ENCODE measurements at regions not wholly inside any gene's neighbourhood (a gene's known extent, or its start where the extent isn't known, plus 50 kb on each side); places are given as distances from the start of the nearest gene placed in this dataset.

DNA sequence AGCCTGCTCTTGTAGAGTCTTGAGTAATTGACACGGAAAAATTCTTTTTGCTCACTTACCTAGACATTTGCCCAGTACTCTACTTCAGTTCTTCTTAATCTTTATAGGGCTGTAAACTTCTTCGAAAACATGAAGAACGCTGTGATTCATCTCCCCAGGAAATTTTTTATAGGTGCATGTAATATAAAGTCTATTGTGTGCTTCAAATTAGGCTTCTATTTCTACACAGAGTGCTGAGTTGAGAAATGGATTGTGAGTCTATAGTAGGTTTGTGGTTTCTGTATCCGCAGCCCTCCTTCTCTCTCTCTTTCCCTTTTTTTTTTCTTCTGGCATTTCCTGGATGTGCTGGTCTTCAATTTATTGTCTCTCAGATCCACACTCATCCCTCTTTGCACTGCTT is 183.3 kb upstream of the DCBLD2 start:
- Histone ChIP-seq H3K9ac (ENCODE audit: low read length) (no peak overlapping the region), H3K36me3 (ENCODE audit: insufficient read depth, low read length) (no peaks in the 10 kb centered on the region), H3K9me3 (ENCODE audit: low read length) (no peaks in the 10 kb centered on the region), H3K27me3 (ENCODE audit: control insufficient read depth in 1 of 2, insufficient read depth in 2 of 2, low read length in 2 of 2) (no peaks in the 10 kb centered on the region), H3K27ac (ENCODE audit: low read depth, low read length) (no peak overlapping the region), H3K4me1 (ENCODE audit: insufficient read depth, low read length) (no peaks in the 10 kb centered on the region), H3K4me3 (ENCODE audit: low read depth in 1 of 2, low read length in 2 of 2) (no peak overlapping the region)

DNA sequence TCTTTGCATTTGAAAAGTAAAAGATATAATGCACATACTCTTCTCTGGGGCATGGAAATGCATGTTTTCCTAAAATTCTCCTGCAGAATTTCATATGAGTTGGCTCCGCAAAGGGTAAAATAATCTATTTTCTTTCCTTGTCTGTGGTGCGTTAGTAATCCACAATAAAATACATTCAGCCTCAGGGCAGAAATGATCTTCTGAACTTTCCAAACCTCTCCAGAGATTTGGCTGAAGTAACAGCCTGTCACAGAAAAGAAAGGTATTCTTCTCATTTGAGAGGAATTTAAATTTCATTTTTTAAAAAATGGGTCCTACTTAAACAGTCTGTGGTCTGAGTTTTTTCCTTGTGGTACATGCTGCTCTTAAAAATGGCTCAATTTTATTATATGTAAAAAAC is 182.7 kb upstream of the DCBLD2 start:
- Histone ChIP-seq H3K4me3 (ENCODE audit: low read depth in 1 of 2, low read length in 2 of 2) (no peak overlapping the region), H3K4me1 (ENCODE audit: insufficient read depth, low read length) (no peaks in the 10 kb centered on the region), H3K36me3 (ENCODE audit: insufficient read depth, low read length) (no peaks in the 10 kb centered on the region), H3K27me3 (ENCODE audit: control insufficient read depth in 1 of 2, insufficient read depth in 2 of 2, low read length in 2 of 2) (no peaks in the 10 kb centered on the region), H3K9me3 (ENCODE audit: low read length) (no peaks in the 10 kb centered on the region), H3K9ac (ENCODE audit: low read length) (no peak overlapping the region), H3K27ac (ENCODE audit: low read depth, low read length) (no peak overlapping the region)

DNA sequence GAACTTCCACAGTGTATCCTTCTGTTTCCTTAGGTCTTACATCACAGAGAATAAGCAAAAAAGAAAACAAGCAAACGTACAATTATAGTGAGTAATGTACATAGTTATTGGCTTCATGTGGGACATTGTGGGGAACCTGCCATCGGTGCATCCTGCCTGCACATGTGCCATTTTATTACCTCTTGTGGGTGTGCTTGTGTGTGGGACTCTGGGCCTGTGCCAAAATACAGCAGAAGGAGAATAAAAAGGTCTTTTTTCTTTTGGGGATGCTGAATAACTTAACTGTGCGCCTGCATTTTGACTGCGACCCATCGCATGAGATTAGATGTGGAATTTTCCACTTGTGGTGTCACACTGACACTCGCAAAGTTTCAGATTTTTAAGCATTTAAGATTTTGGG is 169.6 kb upstream of the DCBLD2 start:
- H3K36me3 ChIP-seq (ENCODE audit: insufficient read depth, low read length), result no peaks in the 10 kb centered on the region
- no peaks in the 10 kb centered on the region for H3K27me3 ChIP-seq (ENCODE audit: control insufficient read depth in 1 of 2, insufficient read depth in 2 of 2, low read length in 2 of 2)
- H3K9ac ChIP-seq (ENCODE audit: low read length), result no peak overlapping the region
- H3K4me1 ChIP-seq (ENCODE audit: insufficient read depth, low read length), result no peaks in the 10 kb centered on the region
- H3K4me3 ChIP-seq (ENCODE audit: low read depth in 1 of 2, low read length in 2 of 2), result no peak overlapping the region
- no peak overlapping the region for H3K27ac ChIP-seq (ENCODE audit: low read depth, low read length)
- no peaks in the 10 kb centered on the region for H3K9me3 ChIP-seq (ENCODE audit: low read length)

DNA sequence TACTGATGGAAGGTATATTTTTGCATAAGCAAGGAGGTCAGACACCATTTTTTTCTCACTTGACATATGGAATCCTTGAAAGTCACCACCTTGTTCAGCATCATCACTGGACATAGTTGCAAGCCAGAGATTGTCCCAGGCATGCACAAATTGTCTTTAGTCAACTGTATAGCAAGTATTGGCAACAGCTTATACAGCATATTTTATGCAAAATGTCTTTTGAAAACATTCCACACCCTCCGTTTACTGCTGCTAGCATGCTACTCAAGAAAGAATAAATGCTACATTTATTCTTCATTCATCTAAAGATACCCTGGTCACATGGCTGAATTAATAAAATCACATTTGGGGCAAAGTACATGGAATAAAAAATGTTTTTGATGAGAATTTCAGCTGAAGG is 168.5 kb upstream of the DCBLD2 start:
- no peaks in the 10 kb centered on the region for H3K36me3 ChIP-seq (ENCODE audit: insufficient read depth, low read length)
- H3K9ac ChIP-seq (ENCODE audit: low read length), result no peak overlapping the region
- no peaks in the 10 kb centered on the region for H3K27me3 ChIP-seq (ENCODE audit: control insufficient read depth in 1 of 2, insufficient read depth in 2 of 2, low read length in 2 of 2)
- H3K27ac ChIP-seq (ENCODE audit: low read depth, low read length), result no peak overlapping the region
- no peak overlapping the region for H3K4me3 ChIP-seq (ENCODE audit: low read depth in 1 of 2, low read length in 2 of 2)
- H3K4me1 ChIP-seq (ENCODE audit: insufficient read depth, low read length), result no peaks in the 10 kb centered on the region
- H3K9me3 ChIP-seq (ENCODE audit: low read length), result no peaks in the 10 kb centered on the region

DNA sequence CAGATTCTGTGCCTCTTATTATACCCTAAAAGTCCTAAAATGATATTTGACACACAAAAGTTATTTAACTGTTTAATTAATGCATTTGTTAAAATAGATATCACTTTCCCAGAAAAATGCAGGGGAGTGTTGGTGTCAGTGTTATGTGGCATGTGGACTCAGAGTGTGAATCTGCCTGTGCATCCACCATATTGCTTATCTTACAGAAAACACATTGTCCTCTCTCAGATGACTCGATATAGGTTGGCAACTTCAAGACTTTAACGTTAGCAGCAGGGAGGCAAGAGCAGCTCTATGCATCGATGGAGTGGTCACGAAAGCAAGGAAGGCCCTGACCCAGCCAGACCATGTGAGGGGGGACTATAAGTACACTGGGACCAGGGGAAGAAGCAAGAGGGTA is 165.4 kb upstream of the DCBLD2 start:
- H3K9ac ChIP-seq (ENCODE audit: low read length), result no peak overlapping the region
- no peaks in the 10 kb centered on the region for H3K9me3 ChIP-seq (ENCODE audit: low read length)
- no peaks in the 10 kb centered on the region for H3K27me3 ChIP-seq (ENCODE audit: control insufficient read depth in 1 of 2, insufficient read depth in 2 of 2, low read length in 2 of 2)
- no peak overlapping the region for H3K4me3 ChIP-seq (ENCODE audit: low read depth in 1 of 2, low read length in 2 of 2)
- no peaks in the 10 kb centered on the region for H3K36me3 ChIP-seq (ENCODE audit: insufficient read depth, low read length)
- H3K27ac ChIP-seq (ENCODE audit: low read depth, low read length), result no peak overlapping the region
- no peaks in the 10 kb centered on the region for H3K4me1 ChIP-seq (ENCODE audit: insufficient read depth, low read length)

DNA sequence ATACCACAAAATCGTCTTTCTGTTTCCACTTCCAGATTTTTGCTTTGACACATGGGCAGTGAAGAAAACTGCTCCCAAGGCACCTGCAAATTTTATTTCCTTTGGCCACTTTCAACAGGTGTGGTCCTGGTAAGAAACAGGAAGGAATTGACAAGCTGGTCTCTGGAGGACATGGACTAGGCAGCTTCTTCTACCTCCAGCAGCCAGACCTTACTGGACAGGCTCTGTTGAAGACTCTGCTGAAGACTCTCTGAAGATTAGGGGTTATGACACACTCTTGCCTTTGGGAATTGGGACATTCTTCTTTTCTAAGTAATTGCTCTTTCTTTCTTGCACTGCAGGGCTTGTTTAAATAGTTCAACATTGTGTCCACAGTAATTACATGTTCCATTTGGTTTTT is 147.7 kb upstream of the DCBLD2 start:
- Histone ChIP-seq H3K4me3 (ENCODE audit: low read depth in 1 of 2, low read length in 2 of 2) (no peak overlapping the region), H3K27me3 (ENCODE audit: control insufficient read depth in 1 of 2, insufficient read depth in 2 of 2, low read length in 2 of 2) (no peaks in the 10 kb centered on the region), H3K9ac (ENCODE audit: low read length) (no peak overlapping the region), H3K4me1 (ENCODE audit: insufficient read depth, low read length) (no peaks in the 10 kb centered on the region), H3K9me3 (ENCODE audit: low read length) (no peaks in the 10 kb centered on the region), H3K27ac (ENCODE audit: low read depth, low read length) (no peak overlapping the region), H3K36me3 (ENCODE audit: insufficient read depth, low read length) (no peaks in the 10 kb centered on the region)

DNA sequence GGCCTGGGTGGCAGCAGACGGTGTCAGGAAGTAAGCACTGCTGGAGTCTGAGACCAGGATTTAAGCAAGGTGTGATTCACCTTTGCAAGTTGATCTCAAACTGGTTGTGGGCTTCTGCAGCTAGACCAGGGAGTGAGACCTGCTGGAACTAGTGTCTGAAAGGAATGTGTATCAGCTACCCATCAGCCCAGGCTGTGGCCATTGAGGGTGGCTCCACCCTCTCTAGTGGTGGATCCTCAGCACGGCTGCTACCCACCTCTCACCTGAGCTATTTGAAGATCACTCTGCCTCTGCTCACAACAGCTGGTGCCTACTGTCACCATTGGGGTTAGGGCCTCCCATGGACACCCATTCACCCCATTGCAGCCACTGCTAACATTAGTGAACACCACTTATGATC is 140.3 kb upstream of the DCBLD2 start:
- Histone ChIP-seq H3K9me3 (ENCODE audit: low read length) (no peaks in the 10 kb centered on the region), H3K27me3 (ENCODE audit: control insufficient read depth in 1 of 2, insufficient read depth in 2 of 2, low read length in 2 of 2) (no peaks in the 10 kb centered on the region), H3K36me3 (ENCODE audit: insufficient read depth, low read length) (no peaks in the 10 kb centered on the region), H3K9ac (ENCODE audit: low read length) (no peak overlapping the region), H3K4me1 (ENCODE audit: insufficient read depth, low read length) (no peaks in the 10 kb centered on the region), H3K4me3 (ENCODE audit: low read depth in 1 of 2, low read length in 2 of 2) (no peak overlapping the region), H3K27ac (ENCODE audit: low read depth, low read length) (no peak overlapping the region)

DNA sequence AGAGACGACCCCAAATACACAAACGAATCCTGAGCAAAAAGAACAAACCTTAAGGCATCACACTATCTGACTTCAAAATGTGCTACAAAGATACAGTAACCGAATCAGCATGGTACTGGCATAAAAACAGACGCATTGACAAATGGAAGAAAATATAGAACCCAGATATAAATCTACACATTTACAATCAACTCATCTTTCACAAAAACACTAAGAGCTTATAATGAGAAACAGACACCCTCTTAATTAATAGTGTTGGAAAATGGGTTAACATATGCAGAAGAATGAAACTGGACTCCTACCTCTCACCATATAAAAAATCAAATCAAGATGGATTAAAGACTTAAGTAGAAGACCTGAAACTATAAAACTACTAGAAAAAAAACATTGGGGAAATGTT is 130.3 kb upstream of the DCBLD2 start:
- Histone ChIP-seq H3K4me1 (ENCODE audit: insufficient read depth, low read length) (no peaks in the 10 kb centered on the region), H3K4me3 (ENCODE audit: low read depth in 1 of 2, low read length in 2 of 2) (no peak overlapping the region), H3K27ac (ENCODE audit: low read depth, low read length) (no peak overlapping the region), H3K9ac (ENCODE audit: low read length) (no peak overlapping the region), H3K9me3 (ENCODE audit: low read length) (no peaks in the 10 kb centered on the region), H3K27me3 (ENCODE audit: control insufficient read depth in 1 of 2, insufficient read depth in 2 of 2, low read length in 2 of 2) (no peaks in the 10 kb centered on the region), H3K36me3 (ENCODE audit: insufficient read depth, low read length) (no peaks in the 10 kb centered on the region)

DNA sequence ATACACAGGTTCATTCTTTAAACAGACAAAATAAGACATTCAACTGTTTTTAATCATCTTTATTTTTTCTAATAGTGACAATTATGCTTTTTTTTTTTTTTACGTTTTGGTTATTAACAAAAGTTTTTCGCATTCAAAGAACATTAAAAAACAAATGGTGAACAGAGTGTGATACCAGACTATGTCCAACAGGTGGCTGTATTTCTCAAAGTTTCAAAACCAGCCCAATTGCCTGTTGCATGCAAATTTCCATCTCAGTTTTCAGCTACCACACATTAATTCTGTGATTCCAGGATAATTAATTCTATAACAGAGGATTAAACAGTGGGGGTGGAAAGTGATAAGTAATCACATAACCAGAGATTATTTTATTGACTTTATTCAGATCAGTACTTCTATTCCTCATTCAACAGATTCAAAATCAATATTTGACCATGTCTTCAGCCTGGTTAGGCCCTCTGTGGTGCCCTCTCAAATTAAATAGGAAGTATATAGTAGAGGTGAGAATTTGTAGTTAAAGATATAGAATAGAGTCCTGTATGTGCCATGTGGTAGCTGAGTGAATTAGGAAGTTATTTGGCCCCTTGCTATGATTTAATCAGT is 122.2 kb upstream of the DCBLD2 start:
- Histone ChIP-seq H3K27me3 (ENCODE audit: control insufficient read depth in 1 of 2, insufficient read depth in 2 of 2, low read length in 2 of 2) (no peaks in the 10 kb centered on the region), H3K4me1 (ENCODE audit: insufficient read depth, low read length) (no peaks in the 10 kb centered on the region), H3K36me3 (ENCODE audit: insufficient read depth, low read length) (no peaks in the 10 kb centered on the region), H3K4me3 (ENCODE audit: low read depth in 1 of 2, low read length in 2 of 2) (no peak overlapping the region), H3K27ac (ENCODE audit: low read depth, low read length) (no peak overlapping the region), H3K9me3 (ENCODE audit: low read length) (no peaks in the 10 kb centered on the region), H3K9ac (ENCODE audit: low read length) (no peak overlapping the region)

DNA sequence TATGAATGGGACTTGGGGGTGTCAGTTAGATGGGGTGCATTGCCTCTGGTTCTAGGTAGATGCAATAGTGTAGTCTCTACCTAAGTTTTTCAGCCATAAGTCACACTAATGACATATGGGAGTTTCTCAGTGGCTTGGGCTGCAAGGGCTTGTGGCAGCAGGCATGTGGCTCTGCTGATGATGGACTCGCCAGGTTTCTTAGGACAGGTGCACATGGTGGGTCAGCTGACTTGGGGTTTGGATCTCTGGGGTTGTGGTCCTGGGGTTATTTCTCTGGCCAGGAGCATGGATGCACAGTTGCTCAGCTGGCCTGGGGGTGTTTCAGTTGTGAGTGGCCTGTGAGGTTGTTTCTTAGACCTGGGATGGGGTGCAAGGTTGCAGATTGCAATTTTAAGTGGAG is 120.0 kb upstream of the DCBLD2 start:
- H3K9me3 ChIP-seq (ENCODE audit: low read length), result no peaks in the 10 kb centered on the region
- no peak overlapping the region for H3K4me3 ChIP-seq (ENCODE audit: low read depth in 1 of 2, low read length in 2 of 2)
- H3K9ac ChIP-seq (ENCODE audit: low read length), result no peak overlapping the region
- H3K36me3 ChIP-seq (ENCODE audit: insufficient read depth, low read length), result no peaks in the 10 kb centered on the region
- H3K4me1 ChIP-seq (ENCODE audit: insufficient read depth, low read length), result no peaks in the 10 kb centered on the region
- no peaks in the 10 kb centered on the region for H3K27me3 ChIP-seq (ENCODE audit: control insufficient read depth in 1 of 2, insufficient read depth in 2 of 2, low read length in 2 of 2)
- H3K27ac ChIP-seq (ENCODE audit: low read depth, low read length), result no peak overlapping the region

DNA sequence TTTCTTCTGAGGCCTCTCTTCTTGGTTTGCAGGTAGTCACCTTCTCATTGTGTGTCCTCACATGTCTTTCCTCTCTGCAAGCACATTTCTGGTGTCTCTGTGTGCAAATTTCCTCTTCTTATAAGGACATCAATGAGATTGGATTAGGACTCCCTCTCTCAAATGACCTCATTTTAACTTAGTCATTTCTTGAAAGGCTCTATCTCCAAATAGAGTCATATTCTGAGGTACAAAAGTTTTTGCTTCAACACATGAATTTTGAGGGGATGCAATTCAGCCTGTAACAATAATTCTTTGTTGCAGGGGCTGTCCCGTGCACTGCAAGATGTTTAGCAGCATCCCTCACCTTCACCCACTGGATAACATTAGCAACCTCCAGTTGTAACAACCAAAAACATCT is 115.0 kb upstream of the DCBLD2 start:
- no peak overlapping the region for H3K9ac ChIP-seq (ENCODE audit: low read length)
- no peak overlapping the region for H3K27ac ChIP-seq (ENCODE audit: low read depth, low read length)
- H3K4me1 ChIP-seq (ENCODE audit: insufficient read depth, low read length), result no peaks in the 10 kb centered on the region
- H3K36me3 ChIP-seq (ENCODE audit: insufficient read depth, low read length), result no peaks in the 10 kb centered on the region
- H3K27me3 ChIP-seq (ENCODE audit: control insufficient read depth in 1 of 2, insufficient read depth in 2 of 2, low read length in 2 of 2), result no peaks in the 10 kb centered on the region
- H3K9me3 ChIP-seq (ENCODE audit: low read length), result no peaks in the 10 kb centered on the region
- no peak overlapping the region for H3K4me3 ChIP-seq (ENCODE audit: low read depth in 1 of 2, low read length in 2 of 2)

DNA sequence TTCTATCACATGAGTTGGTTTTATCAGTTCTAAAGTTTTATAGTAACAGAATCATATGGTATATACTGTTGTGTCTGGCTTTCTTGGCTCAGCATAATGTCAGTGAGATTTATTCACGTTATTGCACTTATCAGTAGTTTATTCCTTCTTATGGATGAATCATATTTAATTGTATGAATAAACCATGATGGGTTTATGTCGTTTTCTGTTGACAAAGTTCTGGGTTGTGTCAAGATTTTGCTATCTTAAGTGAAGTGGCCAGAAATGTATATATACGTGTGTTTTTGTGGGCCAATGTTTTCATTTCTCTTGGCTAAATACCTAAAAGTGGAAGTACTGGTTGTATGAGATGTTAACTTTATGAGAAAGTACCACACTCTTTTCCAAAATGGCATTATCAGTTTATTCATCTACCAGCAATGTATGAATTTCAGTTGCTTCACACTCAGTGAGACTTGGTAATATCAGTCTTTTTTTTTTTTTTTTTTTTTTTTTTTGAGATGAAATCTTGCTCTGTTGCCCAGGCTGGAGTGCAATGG is 112.4 kb upstream of the DCBLD2 start:
- Histone ChIP-seq H3K27me3 (ENCODE audit: control insufficient read depth in 1 of 2, insufficient read depth in 2 of 2, low read length in 2 of 2) (no peaks in the 10 kb centered on the region), H3K9ac (ENCODE audit: low read length) (no peak overlapping the region), H3K27ac (ENCODE audit: low read depth, low read length) (no peak overlapping the region), H3K9me3 (ENCODE audit: low read length) (no peaks in the 10 kb centered on the region), H3K4me3 (ENCODE audit: low read depth in 1 of 2, low read length in 2 of 2) (no peak overlapping the region), H3K36me3 (ENCODE audit: insufficient read depth, low read length) (no peaks in the 10 kb centered on the region), H3K4me1 (ENCODE audit: insufficient read depth, low read length) (no peaks in the 10 kb centered on the region)

All from muscle layer of colon (tissue), 2 donors.